ENCODE measurements at regions not wholly inside any gene's neighbourhood (a gene's known extent, or its start where the extent isn't known, plus 50 kb on each side); places are given as distances from the start of the nearest gene placed in this dataset.

GRCh38 chr7:32400676-32401075 lies 89.5 kb downstream of the LSM5 start (continued):
- no peak for TF ChIP-seq CBX3 (IDR thresholded peaks at IDR 0.05; ENCODE audit: low read depth)

DNA sequence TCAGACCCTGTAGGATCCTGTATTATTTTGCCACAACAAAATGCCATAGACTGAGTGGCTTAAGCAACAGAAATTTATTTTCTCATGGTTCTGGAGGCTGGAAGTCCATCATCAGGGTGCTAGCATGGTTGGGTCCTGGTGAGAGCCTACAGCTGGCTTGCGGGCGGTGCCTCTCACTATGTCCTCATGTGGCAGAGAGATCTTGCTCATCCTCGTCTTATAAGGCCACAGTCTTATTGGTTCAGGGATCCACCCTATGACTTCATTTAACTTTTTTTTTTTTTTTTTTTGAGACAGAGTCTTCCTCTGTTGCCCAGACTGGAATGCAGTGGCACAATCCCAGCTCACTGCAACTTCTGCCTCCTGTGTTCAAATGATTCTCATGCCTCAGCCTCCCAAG lies 90.9 kb downstream of the LSM5 start:
- Histone ChIP-seq H3K4me3 (replicated peaks in 1 of 2; ENCODE audit: low read depth in 1 of 2, low read length in 2 of 2) (no peak overlapping the region), H2AFZ (ENCODE audit: low read depth, low read length, poor library complexity, severe bottlenecking) (no peak overlapping the region), H3K4me2 (ENCODE audit: low read length) (no peak overlapping the region), H3K9me3 (ENCODE audit: control insufficient read depth in 1 of 2, insufficient read depth in 1 of 2, low read depth in 1 of 2, low read length in 2 of 2) (no peaks in the 10 kb centered on the region), H3K4me1 (ENCODE audit: control insufficient read depth in 1 of 2, insufficient read depth in 2 of 2, low read length in 2 of 2) (no peaks in the 10 kb centered on the region), H4K20me1 (ENCODE audit: insufficient read depth) (no peaks in the 10 kb centered on the region), H3K36me3 (ENCODE audit: control insufficient read depth in 1 of 2, insufficient read depth in 2 of 2, low read length in 2 of 2) (no peaks in the 10 kb centered on the region), H3K9me2 (ENCODE audit: insufficient read depth) (no peaks in the 10 kb centered on the region), H3K27me3 (ENCODE audit: insufficient read depth, low read length) (peaks cover 37% of the 10 kb centered on the region), H3K79me2 (ENCODE audit: insufficient read depth, low read length) (no peaks in the 10 kb centered on the region), H3K9ac (ENCODE audit: low read length) (no peak overlapping the region), H3K27ac (ENCODE audit: low read depth, low read length) (no peak overlapping the region)
- intact Hi-C loops (cut with micrococcal nuclease): no loop called here
- ChIA-PET POLR2A (no interaction called here), CTCF (no interaction called here), RAD21 (ENCODE audit: low non-redundant PET in 1 of 2, low total read pairs in 2 of 2, uncharacterized antibody in 2 of 2, unreplicated experiment in 2 of 2) (no interaction called here)
- no TSS peak for BruUV-seq (replicated peaks)
- DNase-seq (ENCODE audit: low read depth, low spot score) (no peak), ATAC-seq (no peak)
- TF ChIP-seq, protein P1, sequence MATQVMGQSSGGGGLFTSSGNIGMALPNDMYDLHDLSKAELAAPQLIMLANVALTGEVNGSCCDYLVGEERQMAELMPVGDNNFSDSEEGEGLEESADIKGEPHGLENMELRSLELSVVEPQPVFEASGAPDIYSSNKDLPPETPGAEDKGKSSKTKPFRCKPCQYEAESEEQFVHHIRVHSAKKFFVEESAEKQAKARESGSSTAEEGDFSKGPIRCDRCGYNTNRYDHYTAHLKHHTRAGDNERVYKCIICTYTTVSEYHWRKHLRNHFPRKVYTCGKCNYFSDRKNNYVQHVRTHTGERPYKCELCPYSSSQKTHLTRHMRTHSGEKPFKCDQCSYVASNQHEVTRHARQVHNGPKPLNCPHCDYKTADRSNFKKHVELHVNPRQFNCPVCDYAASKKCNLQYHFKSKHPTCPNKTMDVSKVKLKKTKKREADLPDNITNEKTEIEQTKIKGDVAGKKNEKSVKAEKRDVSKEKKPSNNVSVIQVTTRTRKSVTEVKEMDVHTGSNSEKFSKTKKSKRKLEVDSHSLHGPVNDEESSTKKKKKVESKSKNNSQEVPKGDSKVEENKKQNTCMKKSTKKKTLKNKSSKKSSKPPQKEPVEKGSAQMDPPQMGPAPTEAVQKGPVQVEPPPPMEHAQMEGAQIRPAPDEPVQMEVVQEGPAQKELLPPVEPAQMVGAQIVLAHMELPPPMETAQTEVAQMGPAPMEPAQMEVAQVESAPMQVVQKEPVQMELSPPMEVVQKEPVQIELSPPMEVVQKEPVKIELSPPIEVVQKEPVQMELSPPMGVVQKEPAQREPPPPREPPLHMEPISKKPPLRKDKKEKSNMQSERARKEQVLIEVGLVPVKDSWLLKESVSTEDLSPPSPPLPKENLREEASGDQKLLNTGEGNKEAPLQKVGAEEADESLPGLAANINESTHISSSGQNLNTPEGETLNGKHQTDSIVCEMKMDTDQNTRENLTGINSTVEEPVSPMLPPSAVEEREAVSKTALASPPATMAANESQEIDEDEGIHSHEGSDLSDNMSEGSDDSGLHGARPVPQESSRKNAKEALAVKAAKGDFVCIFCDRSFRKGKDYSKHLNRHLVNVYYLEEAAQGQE (IDR thresholded peaks at IDR 0.05; ENCODE audit: low read depth): no peak
- TF ChIP-seq YY1 (IDR thresholded peaks at IDR 0.05; ENCODE audit: extremely low read depth, insufficient replicate concordance, low read depth, low read length): no peak
- TF ChIP-seq EZH2phosphoT487 (IDR thresholded peaks at IDR 0.05; ENCODE audit: borderline replicate concordance): no peak
- TF ChIP-seq ELF1 (IDR thresholded peaks at IDR 0.05; ENCODE audit: borderline replicate concordance, low read depth): no peak
- TF ChIP-seq SIN3A (IDR thresholded peaks at IDR 0.05; ENCODE audit: low read depth): no peak
- TF ChIP-seq CBX3 (IDR thresholded peaks at IDR 0.05; ENCODE audit: low read depth): no peak
- no peak for TF ChIP-seq TCF7L2 (IDR thresholded peaks at IDR 0.05; ENCODE audit: borderline replicate concordance, extremely low read depth, insufficient read depth, insufficient read length)
- TF ChIP-seq, protein P2, sequence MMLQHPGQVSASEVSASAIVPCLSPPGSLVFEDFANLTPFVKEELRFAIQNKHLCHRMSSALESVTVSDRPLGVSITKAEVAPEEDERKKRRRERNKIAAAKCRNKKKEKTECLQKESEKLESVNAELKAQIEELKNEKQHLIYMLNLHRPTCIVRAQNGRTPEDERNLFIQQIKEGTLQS (IDR thresholded peaks at IDR 0.05): no peak
- no peak for TF ChIP-seq ZFX (IDR thresholded peaks at IDR 0.05)
- no peak for TF ChIP-seq CEBPB (IDR thresholded peaks at IDR 0.05; ENCODE audit: low read depth)
- TF ChIP-seq SP1 (IDR thresholded peaks at IDR 0.05; ENCODE audit: low read depth): no peak
- no peak for TF ChIP-seq RAD21 (IDR thresholded peaks at IDR 0.05; ENCODE audit: low read depth)
- TF ChIP-seq JUND (IDR thresholded peaks at IDR 0.05): no peak
- TF ChIP-seq FOSL1 (IDR thresholded peaks at IDR 0.05; ENCODE audit: low read depth): no peak
- no peak for TF ChIP-seq SRF (IDR thresholded peaks at IDR 0.05; ENCODE audit: low read depth)
- no peak for TF ChIP-seq MAX (IDR thresholded peaks at IDR 0.05)
- no peak for TF ChIP-seq CTCF (IDR thresholded peaks at IDR 0.05 in 2 of 3, conservative IDR thresholded peaks at IDR 0.05 in 1 of 3; ENCODE audit: borderline replicate concordance in 1 of 3, insufficient read depth in 1 of 3, low read depth in 2 of 3, low read length in 2 of 3)
- TF ChIP-seq POLR2AphosphoS5 (IDR thresholded peaks at IDR 0.05; ENCODE audit: low read depth, low read length): no peak

All from HCT116 (cell line).